ENCODE measurements at regions not wholly inside any gene's neighbourhood (a gene's known extent, or its start where the extent isn't known, plus 50 kb on each side); places are given as distances from the start of the nearest gene placed in this dataset.

DNA sequence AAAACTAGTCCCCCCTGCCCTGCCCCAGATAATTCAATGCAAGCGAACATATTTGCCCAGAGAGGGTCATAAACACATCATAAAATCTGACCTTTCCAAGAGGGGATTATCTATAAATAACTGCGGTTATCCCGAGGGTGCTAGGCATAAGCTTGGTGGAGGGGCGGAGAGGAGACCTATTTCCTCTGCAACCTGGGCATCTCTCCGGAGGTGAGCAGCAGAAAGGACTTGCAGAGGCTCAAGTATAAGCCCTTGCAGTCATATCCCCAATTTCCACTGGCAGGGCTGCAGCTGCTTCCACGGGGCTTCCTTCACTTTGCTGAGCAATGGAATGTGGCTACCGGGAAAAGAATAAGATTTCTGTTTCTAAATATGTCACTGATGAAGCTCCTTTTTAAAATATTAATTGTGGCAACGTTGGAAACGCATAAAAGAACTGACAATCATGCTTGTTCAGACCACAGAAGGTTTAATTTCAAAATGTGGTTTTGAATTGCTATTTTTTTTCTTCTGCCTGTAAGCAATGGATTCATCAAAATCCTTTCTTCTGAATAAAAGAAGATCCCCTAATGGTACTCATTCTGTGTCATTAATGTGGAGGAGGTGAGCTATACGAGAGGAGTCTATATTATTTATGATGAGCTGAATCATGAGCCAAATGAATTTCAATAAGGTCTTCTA is 268.9 kb upstream of the ATP2B1 start:
- no peak for DNase-seq

- no peak for DNase-seq
These were observed 268.2 kb upstream of the ATP2B1 start for GRCh38 chr12:89976866-89977265.

DNA sequence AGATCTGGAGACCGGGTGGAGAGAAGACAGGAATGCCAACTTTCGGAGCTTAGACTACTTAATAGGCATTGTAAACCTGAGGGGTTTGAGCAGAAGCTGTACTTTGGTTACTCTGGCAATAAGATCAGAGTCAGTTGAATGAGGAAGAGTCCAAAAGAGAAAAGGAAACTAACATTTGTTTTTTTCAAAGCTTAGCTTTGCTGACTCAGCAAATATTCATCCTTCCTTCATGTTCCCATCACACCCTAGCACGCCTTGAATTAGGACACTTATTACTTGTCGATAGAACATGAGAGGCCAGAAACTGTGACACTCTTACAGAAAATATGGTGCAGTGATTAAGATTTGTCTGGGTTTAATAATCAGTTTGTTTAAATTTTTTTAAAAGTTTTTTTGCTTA is 266.9 kb upstream of the ATP2B1 start:
- no peak for DNase-seq

DNA sequence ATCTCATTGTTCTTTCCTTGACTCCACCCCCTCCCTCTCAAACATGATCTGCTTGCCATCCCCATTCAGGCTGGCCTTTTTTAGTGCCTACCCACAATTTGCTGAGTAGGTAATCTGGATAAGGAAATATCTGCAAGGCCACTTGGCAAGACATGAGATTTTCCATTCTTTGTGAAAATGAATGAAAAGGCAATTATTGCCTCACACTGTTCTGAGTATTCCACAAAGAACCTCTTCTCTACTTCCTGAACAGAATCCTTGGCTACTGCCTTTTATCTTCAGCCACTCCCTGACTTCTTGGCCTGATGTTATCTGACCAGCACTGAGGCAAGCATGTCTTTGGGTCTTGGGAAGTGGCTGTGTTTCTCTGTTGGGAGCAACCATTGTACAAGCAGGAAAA is 263.2 kb upstream of the ATP2B1 start:
- DNase-seq: no peak

GRCh38 chr12:89970722-89971121 is 262.1 kb upstream of the ATP2B1 start:
- no peak for DNase-seq

- no peak for DNase-seq
These were observed 260.5 kb upstream of the ATP2B1 start for GRCh38 chr12:89969093-89969492.

DNA sequence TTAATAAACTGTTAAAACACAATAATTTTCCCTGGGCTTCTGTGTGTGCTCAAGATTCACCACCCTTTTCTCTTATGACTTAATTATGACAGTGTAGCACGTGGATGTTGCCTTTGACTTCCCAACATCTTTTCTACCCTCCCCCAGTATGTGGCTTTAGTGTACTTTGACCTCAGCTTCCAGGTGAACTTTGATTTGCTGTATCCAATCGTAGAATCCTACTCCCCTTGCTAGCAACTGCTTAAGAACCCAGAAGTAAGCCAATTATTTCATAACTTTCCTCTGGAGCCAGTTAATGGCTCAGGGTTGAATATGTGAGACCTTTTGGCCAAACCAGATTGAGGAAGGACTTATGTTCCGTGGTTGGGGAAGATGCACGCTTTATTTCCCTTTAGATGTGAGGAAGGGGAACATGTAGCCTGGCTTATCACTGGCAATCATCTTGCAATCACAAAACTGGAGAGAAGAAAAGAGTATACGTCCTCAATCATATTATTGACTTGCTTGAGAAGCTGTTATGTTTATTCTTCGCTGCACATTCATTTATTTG is 259.6 kb upstream of the ATP2B1 start:
- DNase-seq: no peak

GRCh38 chr12:89966495-89967240 is 258.0 kb upstream of the ATP2B1 start:
- DNase-seq: no peak

GRCh38 chr12:89965993-89966392 is 257.4 kb upstream of the ATP2B1 start:
- DNase-seq: no peak

- DNase-seq: no peak
These were observed 254.0 kb upstream of the ATP2B1 start for GRCh38 chr12:89962648-89963047.

DNA sequence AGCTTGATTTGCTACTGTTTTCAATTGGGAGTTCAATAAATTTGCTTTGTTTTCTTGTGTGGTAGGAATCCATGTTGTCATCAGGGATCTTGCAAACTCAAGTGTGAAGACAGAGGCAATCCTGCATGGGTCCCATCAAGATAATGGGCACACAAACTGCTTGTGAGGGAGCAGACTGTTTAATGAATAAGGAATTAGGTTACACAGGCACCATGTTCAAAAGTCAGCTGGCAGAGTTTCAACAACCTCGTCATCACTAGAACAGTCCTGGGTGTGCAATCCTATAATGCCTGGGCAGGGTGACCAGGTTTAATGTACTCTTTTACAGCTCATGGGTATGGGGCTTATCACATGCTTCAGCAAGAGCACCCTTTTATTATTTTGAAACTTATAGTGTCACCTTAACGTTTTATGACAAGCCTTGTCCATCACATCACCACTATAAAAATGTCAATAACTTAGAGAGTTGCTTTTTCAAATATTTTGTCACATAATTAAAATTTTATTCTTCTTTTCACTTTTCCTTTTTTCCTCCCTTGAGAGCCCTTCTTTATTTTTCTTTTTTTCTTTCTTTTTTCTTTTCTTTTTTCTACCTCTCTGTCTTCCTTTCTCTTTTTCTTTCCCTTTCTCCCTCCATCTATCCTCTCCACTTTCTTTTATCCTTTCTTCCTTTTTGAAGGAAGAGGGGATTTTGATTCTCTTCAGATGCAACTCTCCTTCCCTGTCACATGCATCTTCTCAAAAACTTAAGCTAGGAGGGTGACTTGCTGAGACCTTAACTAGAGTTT is 252.2 kb upstream of the ATP2B1 start:
- no peak for DNase-seq

DNA sequence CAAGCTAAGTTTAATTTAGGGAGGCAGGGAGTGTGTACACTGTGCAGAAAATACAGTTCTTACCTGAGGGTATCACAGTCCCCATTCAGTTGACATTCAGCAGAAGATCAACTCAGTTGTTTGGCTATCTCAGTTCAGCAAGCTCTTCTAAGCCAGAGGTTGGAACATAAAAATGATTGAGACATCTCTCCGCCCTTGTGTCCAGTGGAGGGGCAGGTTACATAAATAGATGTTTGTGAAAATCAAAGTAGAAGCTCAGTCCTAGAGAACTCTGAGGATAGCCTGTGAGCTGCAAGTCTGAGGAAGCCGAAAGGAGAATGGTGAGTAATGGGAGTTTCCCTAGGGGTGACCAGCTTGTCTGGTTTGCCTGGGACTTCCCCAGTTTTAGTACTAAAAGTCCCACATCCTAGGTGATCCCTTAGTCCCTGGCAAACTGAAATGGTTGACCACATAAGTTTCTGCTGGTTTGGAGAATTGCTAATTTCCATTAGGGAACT is 251.4 kb upstream of the ATP2B1 start:
- no peak for DNase-seq

DNA sequence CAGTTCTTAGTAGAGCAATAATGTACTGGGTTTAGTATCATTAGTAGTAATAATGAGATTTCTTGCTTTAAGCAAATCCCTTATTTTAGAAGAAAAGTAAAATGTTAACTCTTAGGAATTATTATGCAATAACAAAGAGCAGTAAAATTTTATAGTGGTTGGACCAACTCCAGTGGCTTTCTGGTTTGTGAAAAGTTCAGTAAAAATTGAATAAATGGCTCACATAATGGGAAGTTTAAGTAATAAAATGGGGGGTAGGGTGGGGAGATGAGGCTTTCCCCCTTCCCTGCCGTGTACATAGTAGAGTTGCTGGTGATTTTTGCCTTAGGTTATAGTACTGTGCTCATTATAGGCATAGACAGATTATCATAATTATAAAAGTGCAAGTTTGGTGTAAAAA is 250.5 kb upstream of the ATP2B1 start:
- no peak for DNase-seq

DNA sequence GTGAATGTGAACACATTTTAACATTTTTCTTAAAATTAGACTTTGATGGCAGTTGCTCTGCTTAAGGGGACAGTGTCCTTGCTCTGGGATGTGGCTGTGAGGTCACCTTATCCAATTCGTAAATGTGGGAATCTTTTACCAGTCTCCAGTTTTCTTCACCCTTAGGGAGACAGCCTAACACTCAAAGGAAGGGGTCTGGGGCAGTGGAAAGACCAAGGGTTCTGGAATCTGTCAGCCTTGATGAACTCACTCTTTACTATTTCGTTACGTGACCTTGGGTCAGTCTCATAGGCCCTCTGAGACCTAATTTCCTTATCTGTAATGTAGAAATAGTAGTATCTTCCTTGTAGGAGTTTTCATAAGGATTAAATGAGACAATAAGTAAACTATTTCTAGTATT is 245.6 kb upstream of the ATP2B1 start:
- DNase-seq: no peak

GRCh38 chr12:89951694-89952060 is 243.0 kb upstream of the ATP2B1 start:
- DNase-seq: no peak

DNA sequence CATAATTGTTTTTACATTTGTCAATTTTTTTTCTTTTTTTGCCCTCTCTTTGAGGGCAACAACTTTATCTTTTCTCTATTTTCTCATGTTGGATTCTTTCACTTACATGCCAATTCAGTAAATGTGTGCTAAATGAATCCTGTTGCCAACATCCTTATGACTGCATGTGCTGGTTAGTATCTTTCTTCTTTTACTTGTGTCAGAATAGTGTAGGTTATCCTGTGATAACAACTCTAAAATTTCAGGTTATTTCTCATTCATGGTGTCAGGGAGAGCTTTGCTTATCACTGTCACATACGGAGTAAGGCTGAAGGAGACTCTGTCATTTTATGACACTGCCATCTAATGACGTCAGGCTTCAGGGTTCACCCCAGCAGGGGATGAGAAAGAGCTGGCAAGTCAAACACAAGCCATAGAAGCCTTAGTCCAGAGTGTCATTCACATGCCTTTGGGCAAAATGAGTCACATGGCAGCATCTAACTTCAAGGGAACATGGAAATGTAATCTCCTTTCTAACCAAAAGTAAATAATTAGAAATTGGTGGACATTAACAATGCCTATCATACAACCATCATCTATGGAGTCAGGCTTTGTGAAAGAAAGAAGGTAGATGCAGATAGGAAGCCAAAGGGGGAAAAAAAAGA is 242.5 kb upstream of the ATP2B1 start:
- DNase-seq: no peak

GRCh38 chr12:89950421-89950820 is 241.8 kb upstream of the ATP2B1 start:
- DNase-seq: no peak

DNA sequence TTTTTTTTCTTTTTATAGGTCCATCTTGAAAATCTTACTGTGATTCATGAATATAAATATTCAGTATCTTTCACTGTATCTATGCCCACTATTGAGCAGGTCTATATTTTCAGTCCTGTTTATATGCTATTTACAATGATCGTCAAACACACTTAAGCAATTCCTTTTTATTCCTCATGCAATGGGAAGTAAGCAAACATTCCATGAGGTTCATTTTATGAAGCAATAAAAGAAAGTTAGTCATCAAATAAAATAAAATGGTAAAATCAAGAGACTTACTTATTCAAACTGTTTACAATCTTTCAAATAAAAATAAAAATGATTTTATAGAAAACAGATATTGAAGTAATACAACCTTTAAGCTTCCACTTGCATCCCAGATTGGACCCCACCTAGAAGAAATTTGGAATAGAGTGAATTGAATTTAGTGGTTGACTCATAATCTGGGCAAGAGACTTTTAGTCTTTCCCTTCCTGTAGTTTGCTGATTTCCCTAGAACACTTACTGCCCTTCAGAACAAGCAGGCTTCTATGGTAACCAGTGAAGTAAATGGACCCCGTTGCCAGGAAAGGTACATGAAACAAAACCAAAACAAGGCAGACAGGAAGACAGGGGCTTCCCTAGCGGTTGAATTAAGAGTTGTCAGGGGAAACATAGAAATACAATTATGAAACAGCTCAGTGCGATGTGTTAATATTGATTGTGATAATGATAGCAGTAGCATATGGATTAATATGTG is 241.0 kb upstream of the ATP2B1 start:
- DNase-seq: no peak

DNA sequence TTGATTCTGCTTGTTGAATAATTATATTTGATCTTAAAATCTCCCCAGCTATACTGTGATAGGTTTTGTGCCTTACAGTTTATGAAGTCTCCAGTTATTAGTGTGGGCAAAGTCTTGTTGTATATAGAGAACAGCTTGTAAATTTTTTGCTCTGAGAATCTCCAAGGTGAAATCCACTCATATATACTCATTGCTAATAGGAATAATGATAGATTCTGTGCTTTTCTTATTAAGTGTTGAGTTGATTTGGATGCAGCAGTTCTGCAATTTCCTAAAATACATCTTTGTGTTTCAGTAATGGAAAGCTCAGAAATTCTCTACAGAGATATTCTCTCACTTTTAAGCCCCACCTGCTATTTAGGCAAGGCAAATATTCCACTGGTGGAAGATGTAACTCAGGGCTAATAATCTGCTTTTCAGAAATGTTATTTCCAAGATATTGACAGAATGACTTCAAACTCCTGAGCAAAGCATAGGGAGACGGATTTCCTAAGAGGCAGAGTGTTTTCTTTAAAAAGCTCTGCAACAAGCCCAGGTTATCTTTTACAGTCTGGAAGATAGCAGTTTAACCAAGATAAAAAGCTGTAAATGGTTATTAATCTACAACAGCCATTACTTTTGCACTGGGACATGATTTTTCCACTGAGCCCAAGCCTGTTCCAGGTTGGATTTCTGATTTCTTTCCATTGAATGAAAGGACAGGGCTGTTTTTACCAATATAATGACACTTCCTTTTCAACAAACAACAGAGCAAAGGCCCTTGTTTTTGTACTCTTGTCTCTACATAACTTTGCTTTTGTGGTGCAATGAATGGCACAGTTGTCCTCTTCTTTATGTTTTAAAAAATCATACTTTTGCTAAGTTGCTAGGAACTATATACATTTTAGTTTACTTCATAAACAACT is 239.9 kb upstream of the ATP2B1 start:
- DNase-seq: no peak

DNA sequence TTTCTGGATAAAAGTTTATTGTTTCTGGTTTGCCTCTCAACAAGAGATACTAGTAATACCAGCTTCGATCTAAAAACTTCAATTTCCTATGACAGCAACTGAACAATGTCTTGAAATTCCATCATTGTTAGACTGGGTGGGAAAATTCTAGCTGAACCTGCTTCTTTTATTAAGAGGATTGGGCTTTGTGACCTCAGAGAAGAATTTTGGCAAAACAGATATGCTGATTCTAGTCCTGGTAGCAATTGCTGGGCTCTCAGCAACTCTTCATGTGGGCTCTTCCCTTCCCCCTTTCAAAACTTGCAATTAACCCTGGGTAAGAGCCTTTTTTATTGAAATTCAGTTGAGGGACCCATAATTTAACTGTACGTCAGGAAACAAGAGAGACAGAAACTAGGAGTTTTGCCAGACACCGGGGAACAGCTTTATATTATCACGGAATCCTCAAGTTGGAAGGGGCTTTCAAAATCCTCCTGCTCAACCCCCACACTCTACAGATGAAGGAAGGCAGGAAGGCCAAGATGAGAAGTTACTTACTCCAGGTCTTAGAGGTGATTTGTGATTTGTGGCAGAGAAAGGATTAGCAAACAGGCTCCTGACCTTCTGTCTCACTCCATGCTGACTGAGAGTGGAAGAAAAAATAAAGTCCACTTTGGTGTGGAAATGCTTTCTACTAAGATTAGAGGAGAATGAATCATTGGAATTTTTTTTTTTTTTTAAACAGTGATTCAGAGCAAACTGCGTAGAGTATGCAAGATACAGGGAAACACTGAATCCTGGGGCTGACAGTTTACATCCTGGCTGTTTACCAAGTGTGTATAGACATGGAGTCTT is 239.0 kb upstream of the ATP2B1 start:
- DNase-seq: peak; percentile 41
